IPS-NIHi11 (cell line): ENCODE measurements at regions not wholly inside any gene's neighbourhood (a gene's known extent, or its start where the extent isn't known, plus 50 kb on each side); places are given as distances from the start of the nearest gene placed in this dataset.
A peak's percentile ranks its signal among the peaks of the same experiment; 100 is the strongest.
"Not testable (repeated sequence)": the region's sequence is repeated elsewhere in the genome, so short reads cannot be mapped to it uniquely, and the experiment has no call there.

ENCODE experiments used
- DNase-seq: peaks from one replicate; pipeline ENCODE4 v3.0.0; 2012; ENCODE audit warnings: mixed read lengths, low spot score

DNA sequence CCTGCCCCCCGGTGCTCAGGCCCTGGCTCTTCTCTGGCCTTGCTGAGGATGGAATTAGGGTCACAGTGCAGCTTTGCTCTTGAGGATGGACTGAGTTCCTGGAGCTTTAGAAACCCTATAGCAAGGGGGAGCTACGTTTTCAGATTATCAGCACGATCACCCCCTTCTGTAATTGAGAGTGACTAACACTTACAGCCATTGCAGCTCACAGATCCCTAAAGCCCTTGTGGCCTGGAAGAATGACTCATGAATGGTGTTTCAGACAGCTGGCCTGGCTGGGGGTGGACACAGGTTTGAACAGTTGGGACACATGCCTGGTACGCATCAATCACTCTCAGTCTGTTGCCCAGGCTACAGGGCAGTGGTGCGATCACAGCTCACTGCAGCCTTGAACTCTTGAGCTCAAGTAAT lies 79.7 kb upstream of the IGFBP5 start:
- DNase-seq, result peak; percentile 49

DNA sequence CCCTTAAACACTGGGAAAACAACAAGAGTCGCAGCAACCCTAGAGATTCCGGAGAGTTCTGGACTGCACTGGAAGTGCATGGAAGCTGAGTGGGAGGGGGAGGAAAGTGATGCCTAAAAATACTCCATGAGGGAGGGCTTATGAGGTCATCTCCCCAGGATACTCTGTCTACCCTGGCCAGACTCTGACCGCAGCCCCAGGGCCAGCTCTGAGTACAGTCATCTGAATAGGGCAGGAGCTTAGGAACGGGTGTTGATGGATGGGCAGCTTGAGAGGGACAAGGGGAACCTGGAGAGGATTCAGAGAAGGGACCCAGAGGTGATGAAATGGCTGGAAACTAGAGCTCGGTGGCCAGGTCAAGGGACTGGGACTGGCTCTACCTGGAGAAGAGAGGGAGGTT lies 79.3 kb upstream of the IGFBP5 start:
- no peak for DNase-seq

DNA sequence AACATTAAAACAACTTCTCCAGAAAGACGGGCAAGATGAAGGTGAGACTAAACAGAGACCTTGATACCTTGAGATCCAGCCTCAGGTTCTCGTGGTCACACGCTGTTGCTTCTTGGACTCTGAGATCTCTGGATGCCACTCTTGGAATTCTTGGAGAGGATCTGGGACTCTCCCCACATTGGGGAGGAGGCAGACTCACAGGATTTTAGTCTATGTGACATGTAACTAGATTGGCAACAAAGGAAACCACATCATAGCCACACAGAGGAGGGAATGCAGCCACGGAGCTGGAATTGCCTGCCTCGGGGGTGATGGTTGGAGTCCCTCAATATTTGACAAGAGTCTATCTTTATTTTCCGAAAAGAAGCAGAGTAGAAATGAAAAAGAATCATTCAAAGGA lies 78.8 kb upstream of the IGFBP5 start:
- DNase-seq, result no peak

DNA sequence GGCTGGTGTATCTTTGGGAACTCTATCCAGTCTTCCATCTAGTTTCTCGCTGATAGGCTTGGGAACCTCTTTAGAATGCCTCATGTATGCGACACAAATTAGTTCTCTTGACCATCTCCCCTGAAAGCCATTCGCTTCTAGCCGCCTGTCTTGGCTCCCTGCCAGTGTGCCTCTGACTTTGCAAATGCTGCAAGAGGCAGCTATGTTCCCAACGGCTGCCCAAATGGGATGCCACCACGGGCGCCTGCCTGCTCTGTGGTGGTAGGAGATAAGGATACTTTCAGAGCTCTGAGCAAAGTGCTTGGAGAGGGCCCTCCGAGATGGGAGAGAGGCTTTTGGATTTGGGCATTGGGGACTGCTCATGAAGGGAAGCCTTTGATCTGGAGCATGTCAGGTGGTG lies 77.7 kb upstream of the IGFBP5 start:
- DNase-seq, result no peak

DNA sequence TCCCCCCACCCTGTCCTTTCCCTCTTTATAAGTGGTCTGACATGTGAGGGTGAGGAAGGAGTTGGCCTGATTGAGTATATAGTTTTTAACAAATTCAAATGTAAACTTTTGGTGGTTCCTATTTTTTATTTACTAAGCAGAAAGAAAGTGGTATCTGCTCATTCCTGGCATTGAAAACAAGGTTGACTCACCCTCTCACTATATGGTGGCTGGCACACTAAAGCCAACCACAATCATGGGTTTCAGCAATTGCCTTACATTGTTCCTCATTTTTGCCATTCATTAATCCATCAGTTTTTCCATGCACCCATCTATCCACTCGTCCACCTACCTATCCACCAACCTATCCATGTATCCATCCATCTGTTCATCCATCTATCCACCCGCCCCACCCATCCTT lies 75.4 kb upstream of the IGFBP5 start:
- DNase-seq, result no peak

DNA sequence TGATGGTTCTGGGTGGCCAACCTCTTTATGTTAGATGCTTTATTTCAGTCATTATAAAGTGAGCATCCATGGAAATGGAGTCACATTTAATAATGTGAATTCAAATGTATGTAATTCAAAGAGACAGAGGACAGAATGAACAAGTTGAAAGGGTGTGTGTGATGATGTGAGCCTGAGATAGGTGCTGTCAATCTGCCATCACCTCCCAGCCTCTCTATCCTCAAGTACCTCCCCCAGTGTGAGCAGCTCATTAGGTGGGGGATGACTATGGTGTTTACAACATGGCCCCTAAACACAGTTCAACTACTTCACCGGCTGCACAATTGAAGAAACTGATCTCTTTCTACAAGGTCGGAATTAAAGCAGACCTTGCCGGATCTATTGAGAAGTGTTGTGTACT lies 74.7 kb upstream of the IGFBP5 start:
- no peak for DNase-seq

DNA sequence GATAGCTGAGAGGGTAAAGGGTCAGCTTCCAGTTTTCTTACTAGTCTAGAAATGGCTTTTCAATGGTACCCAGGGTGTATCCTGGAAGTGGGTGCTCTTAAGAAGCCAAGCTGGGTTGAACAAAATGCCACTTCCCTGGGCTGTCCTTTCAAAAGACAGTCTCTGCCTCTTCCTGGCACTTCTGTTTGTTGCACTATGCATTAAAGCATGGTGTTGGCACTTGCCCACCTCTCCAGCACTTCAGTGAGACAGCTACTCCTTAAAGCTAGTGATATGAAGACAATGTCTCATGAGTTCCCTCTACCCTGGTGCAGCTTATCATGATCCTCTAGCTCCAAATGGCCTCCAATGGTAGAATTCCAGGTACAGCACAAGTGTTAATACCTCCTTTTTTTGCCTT lies 74.3 kb upstream of the IGFBP5 start:
- no peak for DNase-seq

DNA sequence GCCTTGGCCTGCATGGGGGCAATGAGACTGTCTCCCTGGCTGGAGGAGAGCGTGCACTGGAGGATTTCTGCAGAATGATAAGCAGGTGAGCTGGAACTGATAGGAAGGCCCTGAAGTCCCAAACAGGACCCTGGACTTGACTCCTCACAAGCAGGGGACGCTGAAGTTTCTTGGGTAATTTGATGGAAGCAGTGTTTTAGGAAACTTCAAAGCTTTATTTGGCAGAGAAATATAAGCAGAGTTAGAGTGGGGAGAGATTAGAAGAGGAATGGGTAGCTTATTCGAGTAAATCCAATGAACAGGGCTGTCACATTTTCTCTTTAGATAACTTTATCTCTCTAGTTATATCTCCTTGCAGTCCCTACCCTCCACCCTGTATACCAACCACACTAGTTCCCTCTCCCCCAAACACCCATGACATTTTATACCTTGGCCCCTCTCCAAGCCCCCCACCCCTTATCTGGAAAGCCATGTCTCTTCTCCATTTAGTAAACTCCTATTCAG lies 73.6 kb upstream of the IGFBP5 start:
- DNase-seq, result no peak

DNA sequence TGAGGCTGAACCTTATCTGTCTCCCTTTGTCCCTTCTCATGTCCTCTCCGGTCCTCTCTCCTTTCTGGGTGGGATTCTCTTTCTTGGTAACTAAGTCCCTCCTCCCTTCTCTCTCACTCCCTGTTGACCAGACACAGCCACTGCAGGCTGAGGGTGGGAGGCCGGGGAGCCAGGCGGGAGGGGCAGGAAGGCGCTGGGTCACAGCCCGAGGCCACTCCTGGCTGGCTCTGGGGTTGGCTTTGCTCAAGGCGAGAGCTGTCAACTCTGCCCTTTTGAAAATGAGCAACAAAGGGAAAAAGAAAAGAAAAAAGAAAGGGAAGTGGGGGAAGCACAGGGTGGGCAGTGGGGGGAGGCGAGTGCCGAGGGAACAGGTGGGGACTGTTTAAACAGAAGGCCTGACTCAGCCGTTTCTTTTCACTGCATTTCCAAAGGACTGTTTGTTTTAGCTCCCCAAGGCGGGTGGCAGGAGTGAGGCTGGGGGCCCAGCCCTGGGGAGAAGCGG lies 70.5 kb upstream of the IGFBP5 start:
- DNase-seq, result peak; percentile 80

DNA sequence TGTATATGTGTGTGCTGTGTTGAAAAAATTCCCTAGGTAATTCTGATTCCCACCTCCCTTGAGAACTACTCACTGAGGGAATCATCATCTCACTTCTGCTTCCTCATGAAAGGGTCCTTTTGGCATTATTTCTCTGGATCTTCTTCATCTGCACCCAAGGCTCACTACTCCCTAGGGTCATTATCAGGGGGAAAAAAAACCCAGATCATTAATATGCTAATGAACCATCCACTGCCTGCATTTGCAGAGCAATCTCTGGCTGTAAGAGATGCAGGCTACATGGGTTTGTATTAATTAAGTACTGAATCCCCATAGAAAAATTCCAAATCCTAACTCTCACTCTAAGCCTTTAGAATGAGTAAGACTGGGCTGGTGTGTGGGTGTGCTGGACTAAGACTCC lies 68.0 kb upstream of the IGFBP5 start:
- DNase-seq, result no peak

DNA sequence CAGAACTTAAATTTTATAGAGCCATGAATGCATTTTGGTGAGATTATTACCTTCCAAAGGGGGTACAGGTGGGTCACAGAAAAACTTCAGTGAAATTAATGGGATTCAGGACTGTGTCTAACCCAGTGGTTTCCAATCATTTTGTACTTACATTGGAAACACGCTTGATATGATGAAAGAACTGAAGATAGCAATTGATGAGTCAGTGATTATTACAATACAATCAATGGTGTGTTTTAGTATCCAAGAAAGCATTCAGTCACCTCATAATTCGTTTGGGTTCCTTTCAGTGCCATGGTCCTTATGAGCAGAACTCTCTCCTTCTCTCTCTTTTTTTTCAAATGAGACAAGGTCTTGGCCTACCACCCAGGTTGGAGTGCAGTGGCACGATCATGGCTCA lies 66.5 kb upstream of the IGFBP5 start:
- DNase-seq, result no peak

DNA sequence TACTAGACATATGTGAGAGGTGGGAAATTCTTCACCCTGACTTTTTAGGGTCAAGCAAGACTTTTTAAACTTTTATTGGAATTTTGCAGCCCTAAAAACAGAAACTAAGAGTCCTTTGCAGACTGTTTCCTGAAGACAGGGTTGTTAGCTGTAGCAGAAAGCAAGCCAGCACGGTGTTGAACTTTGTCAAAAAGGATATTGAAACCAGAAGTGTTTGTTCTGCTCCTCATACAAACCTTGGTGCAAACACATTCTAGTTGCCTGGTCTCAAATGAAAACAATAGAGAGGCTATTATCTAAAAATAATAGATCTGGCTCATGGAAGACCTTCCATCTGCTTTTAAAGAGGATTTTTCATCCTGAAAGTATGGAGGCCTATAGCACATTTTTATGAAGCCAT lies 65.8 kb upstream of the IGFBP5 start:
- DNase-seq, result no peak

DNA sequence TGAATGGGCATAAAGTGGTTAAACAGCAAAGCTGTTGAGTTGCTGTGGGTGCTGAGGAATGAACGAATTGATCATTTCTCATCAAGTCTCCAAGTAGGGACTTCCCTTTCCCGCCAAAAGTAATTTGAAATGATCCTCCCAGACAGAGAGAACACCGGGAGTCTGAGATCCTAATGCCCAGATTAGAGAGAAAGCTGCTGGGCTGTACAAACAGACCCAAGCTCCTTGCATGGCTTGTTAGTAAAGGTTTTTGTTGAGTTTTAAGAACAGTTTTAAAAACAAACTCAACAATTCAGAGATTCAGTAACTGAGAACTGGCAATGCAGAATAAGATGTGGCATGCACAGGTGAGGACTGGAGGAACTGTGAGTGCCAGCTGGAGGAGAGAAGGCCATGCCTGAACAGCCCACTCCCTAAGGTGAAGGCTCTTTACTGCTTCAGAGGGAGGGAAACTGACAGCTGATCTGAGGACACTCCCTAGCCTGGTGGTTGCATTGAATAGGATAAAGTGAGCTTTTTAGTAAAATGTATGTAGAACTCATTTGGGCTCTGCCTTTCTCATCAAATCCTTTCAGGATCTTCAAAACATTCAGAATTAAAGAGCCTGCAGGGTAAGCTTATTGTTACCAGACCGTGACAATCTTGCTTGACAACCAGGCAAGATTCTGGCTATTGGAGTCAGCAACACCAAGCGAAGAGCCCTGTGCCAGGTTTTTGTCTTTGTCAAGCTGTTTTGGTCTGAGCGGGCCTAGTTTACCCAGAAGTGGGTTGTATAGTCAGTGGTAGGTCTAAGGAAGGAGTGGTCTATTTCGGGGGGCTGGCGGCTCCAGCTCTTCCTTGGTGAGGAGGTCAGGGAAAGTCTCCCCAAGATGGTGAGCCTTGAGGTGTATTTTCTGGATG lies 63.2 kb upstream of the IGFBP5 start:
- DNase-seq, result no peak

DNA sequence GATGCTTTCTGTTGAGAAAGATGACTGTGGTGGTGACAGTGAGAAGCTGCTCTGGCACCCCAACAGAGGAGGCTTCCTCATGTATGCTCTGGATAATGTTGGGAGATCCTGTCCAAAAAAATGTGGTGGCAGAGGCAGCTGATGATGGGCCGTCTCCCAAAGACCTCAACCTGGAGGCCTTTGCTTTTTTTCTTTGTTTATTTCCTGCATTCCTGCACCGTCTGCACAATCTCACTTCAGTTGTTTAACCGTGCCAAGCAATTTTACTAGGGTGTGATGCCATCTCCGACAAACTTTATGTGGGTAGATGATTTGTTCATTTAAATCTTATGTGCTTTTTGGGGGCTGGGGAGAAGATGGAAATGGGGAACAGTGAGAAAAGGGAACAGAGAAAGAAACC lies 62.2 kb upstream of the IGFBP5 start:
- no peak for DNase-seq

DNA sequence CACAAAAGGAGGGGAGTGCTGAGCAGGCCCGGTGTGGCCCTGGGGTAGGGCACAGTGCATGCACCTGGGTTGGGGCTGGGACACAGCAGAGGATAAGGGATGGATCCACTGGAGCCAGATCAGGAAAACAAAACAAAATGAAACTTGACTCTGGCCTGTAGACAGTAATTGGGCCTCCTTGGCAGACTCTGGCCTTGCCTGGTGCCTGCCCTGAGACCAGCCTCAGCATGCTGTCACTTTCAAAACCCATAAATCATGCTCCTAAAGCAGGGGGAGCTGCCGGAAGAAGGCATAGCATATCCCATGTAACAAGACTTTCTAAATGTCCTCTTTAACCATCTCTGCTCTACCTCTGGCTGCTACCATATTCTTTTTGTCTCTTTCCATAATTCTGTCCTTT lies 61.1 kb upstream of the IGFBP5 start:
- no peak for DNase-seq

DNA sequence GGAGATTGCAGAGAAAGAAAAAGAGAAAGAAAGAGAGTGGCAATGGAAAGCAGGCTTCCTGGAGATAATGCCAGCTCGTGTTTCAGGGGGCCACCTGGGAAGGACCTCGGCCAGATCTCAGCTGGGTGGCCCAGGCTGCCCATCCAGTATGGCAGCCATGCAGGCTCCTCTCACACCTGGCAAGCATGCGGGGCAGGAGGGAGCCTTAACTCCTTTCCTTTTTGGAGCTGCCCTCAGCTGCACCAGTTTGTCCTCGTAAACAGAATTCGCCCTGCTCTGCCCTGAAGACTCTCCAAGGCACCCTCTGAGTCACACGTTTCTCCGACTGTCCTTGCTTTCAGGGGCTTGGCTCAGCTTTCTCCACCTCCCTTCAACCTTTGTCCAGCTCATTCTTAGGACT lies 59.5 kb upstream of the IGFBP5 start:
- DNase-seq, result no peak

DNA sequence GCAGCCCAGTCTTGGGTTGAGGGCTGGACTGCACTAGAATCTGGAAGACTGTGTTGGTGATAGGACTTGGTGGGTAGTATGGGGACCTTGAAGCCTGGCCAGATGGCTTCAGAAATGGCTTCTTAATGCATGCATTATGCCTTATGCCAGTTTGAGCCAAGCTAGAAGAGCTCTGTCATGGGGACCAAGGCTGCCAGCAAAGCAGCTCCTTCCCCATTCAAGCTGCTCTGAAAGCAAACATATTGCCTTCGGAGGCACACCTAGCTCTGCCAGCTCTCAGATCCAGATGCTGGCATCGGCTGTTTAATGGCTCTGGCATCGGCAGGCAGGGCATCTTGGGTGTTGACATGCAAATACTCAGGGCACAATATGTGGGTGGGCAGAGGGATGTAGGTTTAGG lies 59.0 kb upstream of the IGFBP5 start:
- DNase-seq, result no peak

DNA sequence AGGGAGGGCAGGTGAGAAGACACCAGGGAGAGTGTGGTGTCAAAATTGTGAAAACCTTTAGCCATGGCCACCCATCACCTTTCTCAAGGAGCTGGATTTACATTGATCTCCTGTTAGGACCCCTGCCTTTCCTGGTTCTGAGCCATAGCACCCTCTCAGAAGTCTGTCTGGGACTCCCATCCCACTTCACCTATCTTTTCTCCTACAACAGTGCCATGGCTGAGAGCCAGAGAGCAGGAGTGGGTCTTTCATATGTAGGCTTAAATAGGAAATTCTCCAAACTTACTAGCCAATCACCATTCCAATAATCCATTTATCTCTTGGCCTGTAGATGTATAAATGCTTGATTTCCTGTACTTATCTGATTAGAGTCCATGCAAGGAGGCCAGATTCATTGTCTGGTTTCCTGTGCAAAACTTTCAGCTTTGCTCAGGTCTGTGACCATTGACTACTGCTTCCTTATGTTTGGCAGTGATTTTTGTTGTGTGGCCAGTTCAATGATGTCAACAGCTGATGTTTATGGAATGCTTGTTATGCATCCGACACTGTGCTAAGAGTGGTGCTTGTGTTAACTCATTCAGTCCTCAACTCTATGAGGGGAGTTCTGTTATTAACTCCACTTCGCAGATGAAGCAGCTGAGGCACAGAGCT lies 57.6 kb upstream of the IGFBP5 start:
- DNase-seq, result no peak

DNA sequence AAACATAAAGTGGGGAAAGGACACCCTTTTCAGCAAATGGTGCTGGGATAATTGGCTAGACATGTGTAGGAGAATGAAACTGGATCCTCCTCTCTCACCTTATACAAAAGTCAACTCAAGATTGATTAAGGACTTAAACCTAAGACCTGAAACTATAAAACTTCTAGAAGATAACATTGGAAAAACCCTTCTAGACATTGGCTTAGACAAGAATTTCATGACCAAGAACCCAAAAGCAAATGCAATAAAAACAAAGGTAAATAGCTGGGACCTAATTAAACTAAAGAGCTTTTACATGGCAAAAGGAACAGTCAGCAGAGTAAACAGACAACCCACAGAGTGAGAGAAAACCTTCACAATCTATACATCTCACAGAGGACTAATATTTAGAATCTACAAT lies 55.4 kb upstream of the IGFBP5 start:
- DNase-seq, result not testable (repeated sequence)

DNA sequence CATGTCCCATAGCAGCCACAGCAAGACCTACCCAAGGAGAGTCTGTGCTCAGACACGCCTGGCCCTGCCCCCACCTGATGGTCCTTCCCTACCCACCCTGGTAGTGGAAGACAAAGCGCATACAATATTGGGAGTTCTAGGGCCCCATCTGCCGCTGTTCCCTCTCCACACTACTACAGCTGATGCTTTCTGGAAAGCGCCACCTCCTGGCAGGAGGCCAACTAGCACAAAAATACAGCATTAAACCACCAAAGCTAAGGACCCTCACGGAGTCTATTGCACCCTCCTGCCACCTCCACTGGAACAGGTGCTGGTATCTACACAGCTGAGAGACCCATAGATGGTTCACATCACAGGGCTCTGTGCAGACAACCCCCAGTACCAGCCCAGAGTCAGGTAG lies 50.9 kb upstream of the IGFBP5 start:
- not testable (repeated sequence) for DNase-seq

DNA sequence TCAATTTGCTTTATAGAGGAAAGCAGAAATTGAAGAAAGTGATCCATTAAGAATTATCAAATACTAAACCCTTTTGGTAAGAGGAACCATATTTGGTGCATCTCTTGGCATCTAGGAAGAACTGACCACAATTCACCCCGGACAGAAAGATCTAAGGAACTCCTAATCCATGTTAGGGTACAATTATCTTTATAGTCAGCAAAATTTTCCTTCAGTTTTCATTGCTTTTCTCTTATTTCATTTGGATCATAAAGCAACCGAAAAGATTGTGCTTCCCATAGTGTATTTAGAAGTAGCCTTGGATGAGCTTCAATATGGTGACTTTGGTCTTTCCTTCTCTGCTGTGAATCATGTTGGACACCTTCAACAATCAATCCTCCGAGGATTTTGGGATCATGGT lies 50.1 kb upstream of the IGFBP5 start:
- DNase-seq, result no peak
